Thyroid gland (tissue), 4 donors: ENCODE measurements at regions not wholly inside any gene's neighbourhood (a gene's known extent, or its start where the extent isn't known, plus 50 kb on each side); places are given as distances from the start of the nearest gene placed in this dataset.

ENCODE experiments used
- DNase-seq, 2 donors: peaks; one replicate each; pipeline ENCODE4 v3.0.0-alpha.2; 2019
- H3K27ac ChIP-seq, 3 donors: fragments of 200-600 bp; sonication (generic); 1 replicate in 2 of 3; 2 replicates in 1 of 3; pipeline ENCODE4 v1.5.1; 2016 to 2019; ENCODE audit warnings: mild to moderate bottlenecking in 1 of 3, moderate library complexity in 1 of 3
- H3K27me3 ChIP-seq: fragments of 200-600 bp; sonication (generic); one replicate; pipeline ENCODE4 v1.5.1; 2019
- H3K36me3 ChIP-seq, 2 donors: fragments of 200-600 bp; sonication (generic); one replicate each; pipeline ENCODE4 v1.5.1; 2016 to 2019
- H3K4me1 ChIP-seq, 2 donors: fragments of 200-600 bp; sonication (generic); one replicate each; pipeline ENCODE4 v1.5.1; 2017 to 2019
- H3K4me3 ChIP-seq, 3 donors: fragments of 200-600 bp; sonication (generic); replicated peaks in 1 of 3; 1 replicate in 2 of 3; 2 replicates in 1 of 3; pipeline ENCODE4 v1.5.1; 2016; ENCODE audit warnings: mild to moderate bottlenecking in 1 of 3
- H3K9me3 ChIP-seq: fragments of 200-600 bp; sonication (generic); one replicate; pipeline ENCODE4 v1.5.1; 2017
- POLR2A ChIP-seq, 2 donors: fragments of 450-650 bp; IDR thresholded peaks; one replicate each; pipeline ENCODE4 v1.6.1; 2017; ENCODE audit warnings: antibody characterized with exemption in 2 of 2, mild to moderate bottlenecking in 2 of 2, moderate library complexity in 1 of 2
- WGBS, 2 donors: methylation state at CpG; one replicate each; pipeline ENCODE4 v1.1.5; 2017; 5-methylcytosine and 5-hydroxymethylcytosine counted together
- intact Hi-C: fragments of 100-400 bp; cut with DNase I; formaldehyde crosslinking; loops from one replicate; pipeline ENCODE4 v1.15.1; 2023
- TF ChIP-seq, protein P1 (sequence below), 6 experiments: fragments of 200-600 bp in 3 of 6; fragments of 450-650 bp in 3 of 6; sonication (generic) in 3 of 6; IDR thresholded peaks; one replicate each; pipeline ENCODE4 v1.5.1; 2016 to 2019; ENCODE audit warnings: antibody characterized with exemption in 6 of 6, mild to moderate bottlenecking in 2 of 6, inconsistent platforms in 1 of 6, moderate library complexity in 1 of 6

DNA sequence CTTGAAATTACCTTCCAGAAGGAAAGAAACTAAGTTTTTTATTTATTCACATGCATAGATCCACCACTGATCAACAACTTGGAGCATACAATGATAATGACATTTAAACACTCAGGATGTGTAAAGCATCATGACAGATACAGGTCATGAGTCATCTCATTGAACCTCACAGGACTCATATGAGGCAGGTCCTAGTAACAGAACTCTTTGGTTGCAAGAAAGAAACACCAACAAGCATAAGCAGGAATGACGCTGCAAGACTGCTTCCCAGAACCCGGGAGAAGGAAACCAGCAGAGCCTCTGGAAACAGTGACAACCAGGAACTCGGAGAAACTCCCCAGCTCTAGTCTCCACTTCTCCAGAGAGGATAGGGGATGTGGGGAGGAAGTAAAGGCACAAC is 60.8 kb upstream of the IPO5 start:
- no peaks in the 10 kb centered on the region for H3K9me3 ChIP-seq
- no peak for DNase-seq
- no peaks in the 10 kb centered on the region for H3K36me3 ChIP-seq
- no peaks in the 10 kb centered on the region for H3K4me1 ChIP-seq
- intact Hi-C loops: no loop called here
- no peak for TF ChIP-seq POLR2A (IDR thresholded peaks at IDR 0.05)
- TF ChIP-seq, protein P1, sequence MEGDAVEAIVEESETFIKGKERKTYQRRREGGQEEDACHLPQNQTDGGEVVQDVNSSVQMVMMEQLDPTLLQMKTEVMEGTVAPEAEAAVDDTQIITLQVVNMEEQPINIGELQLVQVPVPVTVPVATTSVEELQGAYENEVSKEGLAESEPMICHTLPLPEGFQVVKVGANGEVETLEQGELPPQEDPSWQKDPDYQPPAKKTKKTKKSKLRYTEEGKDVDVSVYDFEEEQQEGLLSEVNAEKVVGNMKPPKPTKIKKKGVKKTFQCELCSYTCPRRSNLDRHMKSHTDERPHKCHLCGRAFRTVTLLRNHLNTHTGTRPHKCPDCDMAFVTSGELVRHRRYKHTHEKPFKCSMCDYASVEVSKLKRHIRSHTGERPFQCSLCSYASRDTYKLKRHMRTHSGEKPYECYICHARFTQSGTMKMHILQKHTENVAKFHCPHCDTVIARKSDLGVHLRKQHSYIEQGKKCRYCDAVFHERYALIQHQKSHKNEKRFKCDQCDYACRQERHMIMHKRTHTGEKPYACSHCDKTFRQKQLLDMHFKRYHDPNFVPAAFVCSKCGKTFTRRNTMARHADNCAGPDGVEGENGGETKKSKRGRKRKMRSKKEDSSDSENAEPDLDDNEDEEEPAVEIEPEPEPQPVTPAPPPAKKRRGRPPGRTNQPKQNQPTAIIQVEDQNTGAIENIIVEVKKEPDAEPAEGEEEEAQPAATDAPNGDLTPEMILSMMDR (IDR thresholded peaks at IDR 0.05): no peak
- H3K27ac ChIP-seq: no peak overlapping the region
- WGBS, 2 donors: 92 to 95% methylated on average over 3 of the region's 3 CpGs
- no peaks in the 10 kb centered on the region for H3K27me3 ChIP-seq
- H3K4me3 ChIP-seq: no peak overlapping the region

GRCh38 chr13:97895383-97895782 is 58.1 kb upstream of the IPO5 start:
- no peak overlapping the region for H3K27ac ChIP-seq
- intact Hi-C loops: no loop called here
- H3K27me3 ChIP-seq: no peaks in the 10 kb centered on the region
- peaks cover 2 to 3% of the 10 kb centered on the region in 2 donors for H3K4me1 ChIP-seq
- H3K36me3 ChIP-seq: no peaks in the 10 kb centered on the region
- DNase-seq: no peak
- 90 to 94% methylated on average over 1 of the region's 1 CpG for WGBS, 2 donors
- no peaks in the 10 kb centered on the region for H3K9me3 ChIP-seq
- TF ChIP-seq, protein P1 (IDR thresholded peaks at IDR 0.05): no peak
- TF ChIP-seq POLR2A (IDR thresholded peaks at IDR 0.05): no peak
- H3K4me3 ChIP-seq: no peak overlapping the region

DNA sequence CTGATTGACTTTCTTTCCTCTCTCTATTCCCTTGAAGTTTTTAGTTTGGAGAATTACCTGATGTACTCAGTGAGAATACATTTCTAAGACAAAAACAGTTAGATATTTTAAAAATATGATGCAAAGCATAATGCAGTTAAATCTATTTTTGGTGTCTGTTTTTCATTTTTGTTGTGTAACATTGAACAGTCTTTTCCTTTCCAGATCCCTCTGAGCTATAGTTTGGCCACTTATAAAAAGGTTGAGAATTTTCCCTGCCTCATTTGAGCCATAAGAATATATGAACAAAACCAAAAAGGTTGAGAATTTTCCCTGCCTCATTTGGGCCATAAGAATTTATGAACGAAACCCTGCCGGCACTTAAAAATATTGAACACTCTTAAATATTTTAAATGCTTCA is 57.0 kb upstream of the IPO5 start:
- DNase-seq: no peak
- H3K27me3 ChIP-seq: no peaks in the 10 kb centered on the region
- no peak overlapping the region for H3K4me3 ChIP-seq
- intact Hi-C loops: no loop called here
- WGBS, 2 donors: 89 to 90% methylated on average over 2 of the region's 2 CpGs
- H3K36me3 ChIP-seq: no peaks in the 10 kb centered on the region
- no peaks in the 10 kb centered on the region for H3K9me3 ChIP-seq
- peaks cover 4 to 8% of the 10 kb centered on the region in 2 donors for H3K4me1 ChIP-seq
- TF ChIP-seq POLR2A (IDR thresholded peaks at IDR 0.05): no peak
- TF ChIP-seq, protein P1 (IDR thresholded peaks at IDR 0.05): no peak
- H3K27ac ChIP-seq: no peak overlapping the region

- intact Hi-C loops: no loop called here
- Histone ChIP-seq H3K4me3 (no peak overlapping the region), H3K9me3 (no peaks in the 10 kb centered on the region), H3K27me3 (no peaks in the 10 kb centered on the region), H3K4me1 (peaks cover 4 to 12% of the 10 kb centered on the region in 2 donors), H3K27ac (no peak overlapping the region), H3K36me3 (no peaks in the 10 kb centered on the region)
- DNase-seq: no peak
- TF ChIP-seq POLR2A (IDR thresholded peaks at IDR 0.05): no peak
- TF ChIP-seq, protein P1 (IDR thresholded peaks at IDR 0.05): no peak
- WGBS, 2 donors: 6 to 78% methylated on average over 1 of the region's 1 CpG
Observed at GRCh38 chr13:97901716-97902115, 51.8 kb upstream of the IPO5 start.
